Liver (tissue), 3 donors: ENCODE measurements at regions not wholly inside any gene's neighbourhood (a gene's known extent, or its start where the extent isn't known, plus 50 kb on each side); places are given as distances from the start of the nearest gene placed in this dataset.

Experiments
- JUND ChIP-seq, 2 donors: IDR thresholded peaks; 2 replicates each; pipeline ENCODE4 v1.6.1; 2016; ENCODE audit warnings: antibody characterized with exemption in 2 of 2
- TAF1 ChIP-seq: conservative IDR thresholded peaks from 2 replicates; pipeline ENCODE4 v1.6.1; 2016; ENCODE audit warnings: antibody characterized with exemption, mild to moderate bottlenecking
- TF ChIP-seq, protein P1 (sequence below): fragments of 150-350 bp; IDR thresholded peaks from 2 replicates; pipeline ENCODE4 v1.5.1; 2017; ENCODE audit warnings: improper control_type of control experiment, low read depth, low read length; ENCODE audit not compliant: missing input control
- donor health status: healthy.
- donor health status: healthy.

DNA sequence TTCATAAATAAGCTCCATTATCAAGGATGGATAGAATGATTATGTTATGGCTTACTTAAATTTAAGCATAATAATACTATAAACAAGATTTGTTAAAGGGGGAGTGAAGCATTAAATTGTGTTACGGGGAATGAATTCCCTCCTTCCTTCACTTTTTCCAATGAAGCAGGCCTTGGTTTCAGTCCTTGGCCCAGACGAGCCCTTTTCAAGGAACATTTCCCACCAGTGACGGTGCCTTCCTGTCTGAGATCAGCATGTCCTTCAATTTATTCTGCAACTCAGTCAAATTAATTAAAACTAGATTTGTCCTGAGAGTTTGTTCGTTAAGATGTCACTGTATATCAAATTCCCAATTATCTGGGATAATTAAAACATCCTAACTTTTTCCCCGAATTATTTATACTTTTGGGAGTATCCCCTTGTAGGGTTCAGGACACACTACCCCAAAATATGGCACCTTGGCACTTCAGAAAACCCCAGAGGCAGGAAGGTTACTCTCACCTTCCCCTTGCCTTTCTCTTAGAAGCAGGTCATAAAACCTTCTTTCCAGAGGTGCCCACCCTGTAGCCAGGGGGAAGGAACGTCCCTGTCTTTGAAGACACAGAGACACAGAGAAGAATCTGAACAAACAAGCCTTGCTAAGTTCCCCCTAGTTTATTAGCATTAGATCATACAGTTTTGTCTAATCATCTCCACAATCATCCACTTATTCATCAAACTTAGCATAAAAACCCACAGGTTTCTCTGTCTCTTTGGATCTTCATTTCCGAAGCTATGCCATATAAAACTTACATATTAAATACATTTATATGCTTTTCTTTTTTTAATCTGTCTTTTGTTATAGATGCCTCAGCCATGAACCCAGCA lies 86.2 kb upstream of the ARHGAP29 start:
- TF ChIP-seq, protein P1, sequence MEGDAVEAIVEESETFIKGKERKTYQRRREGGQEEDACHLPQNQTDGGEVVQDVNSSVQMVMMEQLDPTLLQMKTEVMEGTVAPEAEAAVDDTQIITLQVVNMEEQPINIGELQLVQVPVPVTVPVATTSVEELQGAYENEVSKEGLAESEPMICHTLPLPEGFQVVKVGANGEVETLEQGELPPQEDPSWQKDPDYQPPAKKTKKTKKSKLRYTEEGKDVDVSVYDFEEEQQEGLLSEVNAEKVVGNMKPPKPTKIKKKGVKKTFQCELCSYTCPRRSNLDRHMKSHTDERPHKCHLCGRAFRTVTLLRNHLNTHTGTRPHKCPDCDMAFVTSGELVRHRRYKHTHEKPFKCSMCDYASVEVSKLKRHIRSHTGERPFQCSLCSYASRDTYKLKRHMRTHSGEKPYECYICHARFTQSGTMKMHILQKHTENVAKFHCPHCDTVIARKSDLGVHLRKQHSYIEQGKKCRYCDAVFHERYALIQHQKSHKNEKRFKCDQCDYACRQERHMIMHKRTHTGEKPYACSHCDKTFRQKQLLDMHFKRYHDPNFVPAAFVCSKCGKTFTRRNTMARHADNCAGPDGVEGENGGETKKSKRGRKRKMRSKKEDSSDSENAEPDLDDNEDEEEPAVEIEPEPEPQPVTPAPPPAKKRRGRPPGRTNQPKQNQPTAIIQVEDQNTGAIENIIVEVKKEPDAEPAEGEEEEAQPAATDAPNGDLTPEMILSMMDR, result no peak
- no peak for TF ChIP-seq TAF1
- no peak for TF ChIP-seq JUND (IDR thresholded peaks at IDR 0.05)
